ENCODE measurements at regions not wholly inside any gene's neighbourhood (a gene's known extent, or its start where the extent isn't known, plus 50 kb on each side); places are given as distances from the start of the nearest gene placed in this dataset.

DNA sequence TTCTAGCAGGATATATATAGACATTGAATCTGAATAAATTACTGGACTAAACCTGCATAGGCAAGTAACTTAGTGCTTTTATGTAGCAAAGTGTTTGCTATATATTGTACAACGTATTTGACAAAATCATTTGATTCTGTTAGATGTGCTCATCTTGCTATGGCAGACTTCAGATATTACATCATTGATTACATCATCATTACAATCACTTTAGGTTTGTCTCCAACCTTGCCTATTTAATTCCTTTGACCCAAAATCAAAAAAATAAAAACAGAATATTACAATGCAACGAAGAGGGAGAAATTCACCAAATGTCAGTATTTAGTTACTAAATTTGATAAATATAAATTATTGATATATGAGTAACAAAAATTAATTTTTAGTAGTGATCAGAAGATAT, 155.7 kb upstream of the STEAP1 start:
- TF ChIP-seq CTCF (IDR thresholded peaks at IDR 0.05): no peak
- H3K4me1 ChIP-seq: no peaks in the 10 kb centered on the region
- no peaks in the 10 kb centered on the region for H3K9me3 ChIP-seq
- H3K27ac ChIP-seq: no peak overlapping the region
- H3K4me3 ChIP-seq: no peak overlapping the region
- no peaks in the 10 kb centered on the region for H3K27me3 ChIP-seq
- H3K36me3 ChIP-seq: no peaks in the 10 kb centered on the region
- DNase-seq: no peak
- intact Hi-C loops (cut with DNase I; ENCODE audit: low total_unique reads): no loop called here

- Histone ChIP-seq H3K27me3 (no peaks in the 10 kb centered on the region), H3K27ac (no peak overlapping the region), H3K9me3 (no peaks in the 10 kb centered on the region), H3K4me1 (no peaks in the 10 kb centered on the region), H3K4me3 (no peak overlapping the region), H3K36me3 (no peaks in the 10 kb centered on the region)
- intact Hi-C loops (cut with DNase I; ENCODE audit: low total_unique reads): no loop called here
- no peak for DNase-seq
- no peak for TF ChIP-seq CTCF (IDR thresholded peaks at IDR 0.05)
Observed at GRCh38 chr7:90005836-90006235, 148.4 kb upstream of the STEAP1 start.

GRCh38 chr7:90007001-90007654, 147.1 kb upstream of the STEAP1 start:
- intact Hi-C loops (cut with DNase I; ENCODE audit: low total_unique reads): no loop called here
- DNase-seq: no peak
- TF ChIP-seq CTCF (IDR thresholded peaks at IDR 0.05): no peak

DNA sequence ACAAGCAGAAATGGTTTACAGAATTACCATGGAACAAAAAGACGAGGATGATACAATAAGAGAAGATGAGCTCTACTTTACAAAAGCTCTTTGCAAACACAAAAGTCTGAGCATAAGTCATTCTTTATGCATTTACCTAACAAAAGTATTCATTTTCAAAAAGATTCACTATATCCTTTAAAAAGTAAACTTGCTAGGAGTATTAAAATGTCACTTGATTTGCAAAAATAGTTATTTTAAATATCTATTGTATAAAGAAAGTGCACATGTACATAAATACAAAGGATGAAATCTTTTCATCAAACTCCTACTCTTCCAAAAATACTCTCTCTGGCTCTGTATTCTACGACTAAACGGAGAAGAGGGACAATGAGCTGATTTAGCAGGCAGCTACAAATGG, 146.4 kb upstream of the STEAP1 start:
- Histone ChIP-seq H3K27me3 (no peaks in the 10 kb centered on the region), H3K36me3 (no peaks in the 10 kb centered on the region), H3K9me3 (no peaks in the 10 kb centered on the region), H3K4me1 (no peaks in the 10 kb centered on the region), H3K4me3 (no peak overlapping the region), H3K27ac (no peak overlapping the region)
- no peak for TF ChIP-seq CTCF (IDR thresholded peaks at IDR 0.05)
- DNase-seq: no peak
- intact Hi-C loops (cut with DNase I; ENCODE audit: low total_unique reads): no loop called here

More at GRCh38 chr7:90007001-90007654, 147.1 kb upstream of the STEAP1 start:
- no peaks in the 10 kb centered on the region for H3K27me3 ChIP-seq
- H3K4me1 ChIP-seq: no peaks in the 10 kb centered on the region
- H3K4me3 ChIP-seq: no peak overlapping the region
- H3K36me3 ChIP-seq: no peaks in the 10 kb centered on the region
- no peak overlapping the region for H3K27ac ChIP-seq
- no peaks in the 10 kb centered on the region for H3K9me3 ChIP-seq

- no peaks in the 10 kb centered on the region for H3K36me3 ChIP-seq
- no peaks in the 10 kb centered on the region for H3K27me3 ChIP-seq
- no peak for DNase-seq
- no peaks in the 10 kb centered on the region for H3K4me1 ChIP-seq
- H3K27ac ChIP-seq: no peak overlapping the region
- no peak for TF ChIP-seq CTCF (IDR thresholded peaks at IDR 0.05)
- no peaks in the 10 kb centered on the region for H3K9me3 ChIP-seq
- H3K4me3 ChIP-seq: no peak overlapping the region
- intact Hi-C loops (cut with DNase I; ENCODE audit: low total_unique reads): no loop called here
Observed at GRCh38 chr7:90022213-90022612, 132.1 kb upstream of the STEAP1 start.

GRCh38 chr7:90025771-90026170, 128.5 kb upstream of the STEAP1 start:
- Histone ChIP-seq H3K4me3 (no peak overlapping the region), H3K36me3 (no peaks in the 10 kb centered on the region), H3K9me3 (no peaks in the 10 kb centered on the region), H3K27me3 (no peaks in the 10 kb centered on the region), H3K27ac (no peak overlapping the region), H3K4me1 (no peaks in the 10 kb centered on the region)
- intact Hi-C loops (cut with DNase I; ENCODE audit: low total_unique reads): no loop called here
- no peak for DNase-seq
- TF ChIP-seq CTCF (IDR thresholded peaks at IDR 0.05): no peak

Data from tibial artery (tissue), 4 donors.